Activated CD8-positive, alpha-beta T cell treated with anti-CD3 and anti-CD28 coated beads for 36 hours (primary cell): ENCODE measurements at regions not wholly inside any gene's neighbourhood (a gene's known extent, or its start where the extent isn't known, plus 50 kb on each side); places are given as distances from the start of the nearest gene placed in this dataset.

ENCODE experiments used
- ATAC-seq: fragments of 200-7000 bp; cut with Tn5 transposase; one replicate; pipeline ENCODE4 v1.10.0; 2021; ENCODE audit warnings: mild to moderate bottlenecking, moderate library complexity
- CTCF ChIA-PET: fragments of 350-600 bp; sonication (Branson Sonifier 250); formaldehyde crosslinking; loops from one replicate; lab custom pipeline; 2021; ENCODE audit warnings: antibody characterized with exemption; lab: Charles Lee
- POLR2A ChIA-PET: fragments of 350-600 bp; sonication (Branson Sonifier 250); formaldehyde crosslinking; loops from one replicate; lab custom pipeline; 2021; ENCODE audit warnings: antibody characterized with exemption; lab: Charles Lee
- DNase-seq: peaks from one replicate; pipeline ENCODE4 v3.0.0-alpha.2; 2020
- H3K27ac Mint-ChIP-seq: one replicate; pipeline ENCODE4 v1.8.0; 2021; ENCODE audit warnings: mild to moderate bottlenecking, mixed read lengths
- H3K27me3 Mint-ChIP-seq: one replicate; pipeline ENCODE4 v1.8.0; 2021; ENCODE audit warnings: mixed read lengths
- H3K36me3 Mint-ChIP-seq: one replicate; pipeline ENCODE4 v1.8.0; 2021; ENCODE audit warnings: low read depth, mixed read lengths
- H3K4me1 Mint-ChIP-seq: one replicate; pipeline ENCODE4 v1.8.0; 2021; ENCODE audit warnings: low read depth, mixed read lengths
- H3K4me3 Mint-ChIP-seq: one replicate; pipeline ENCODE4 v1.8.0; 2021; ENCODE audit warnings: mild to moderate bottlenecking, moderate library complexity, mixed read lengths
- H3K9me3 Mint-ChIP-seq: one replicate; pipeline ENCODE4 v1.8.0; 2021; ENCODE audit warnings: mixed read lengths
- intact Hi-C: fragments of 100-400 bp; cut with micrococcal nuclease; formaldehyde crosslinking; loops from one replicate; pipeline ENCODE4 v1.10.0; 2022
- TF ChIP-seq, protein P1 (sequence below): fragments of 200-600 bp; IDR thresholded peaks from one replicate; pipeline ENCODE4 v1.8.0; 2022; ENCODE audit warnings: antibody characterized with exemption, mild to moderate bottlenecking

DNA sequence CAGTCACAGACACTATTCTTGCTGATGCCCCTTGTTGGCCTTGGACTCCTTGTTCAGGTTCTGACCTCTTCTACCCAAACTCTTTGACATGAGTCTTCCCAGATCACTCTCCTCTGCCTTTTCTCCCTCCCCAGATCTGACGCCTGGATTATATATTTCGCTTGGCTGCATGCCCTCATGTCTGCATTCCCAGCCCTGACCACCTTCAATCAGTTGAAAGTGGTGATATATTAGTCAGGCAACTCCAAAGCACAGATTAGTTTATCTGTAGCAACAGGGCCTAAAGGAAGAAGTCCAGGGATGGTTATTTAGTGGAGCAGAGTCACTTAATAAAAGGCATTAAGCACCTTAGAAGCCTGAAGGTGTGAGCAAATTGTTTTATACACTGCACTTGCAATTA, 110.0 kb upstream of the GUCA2B start:
- no peaks in the 10 kb centered on the region for H3K27me3 Mint-ChIP-seq
- intact Hi-C loops = no loop called here
- TF ChIP-seq, protein P1, sequence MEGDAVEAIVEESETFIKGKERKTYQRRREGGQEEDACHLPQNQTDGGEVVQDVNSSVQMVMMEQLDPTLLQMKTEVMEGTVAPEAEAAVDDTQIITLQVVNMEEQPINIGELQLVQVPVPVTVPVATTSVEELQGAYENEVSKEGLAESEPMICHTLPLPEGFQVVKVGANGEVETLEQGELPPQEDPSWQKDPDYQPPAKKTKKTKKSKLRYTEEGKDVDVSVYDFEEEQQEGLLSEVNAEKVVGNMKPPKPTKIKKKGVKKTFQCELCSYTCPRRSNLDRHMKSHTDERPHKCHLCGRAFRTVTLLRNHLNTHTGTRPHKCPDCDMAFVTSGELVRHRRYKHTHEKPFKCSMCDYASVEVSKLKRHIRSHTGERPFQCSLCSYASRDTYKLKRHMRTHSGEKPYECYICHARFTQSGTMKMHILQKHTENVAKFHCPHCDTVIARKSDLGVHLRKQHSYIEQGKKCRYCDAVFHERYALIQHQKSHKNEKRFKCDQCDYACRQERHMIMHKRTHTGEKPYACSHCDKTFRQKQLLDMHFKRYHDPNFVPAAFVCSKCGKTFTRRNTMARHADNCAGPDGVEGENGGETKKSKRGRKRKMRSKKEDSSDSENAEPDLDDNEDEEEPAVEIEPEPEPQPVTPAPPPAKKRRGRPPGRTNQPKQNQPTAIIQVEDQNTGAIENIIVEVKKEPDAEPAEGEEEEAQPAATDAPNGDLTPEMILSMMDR = no peak
- H3K9me3 Mint-ChIP-seq = no peaks in the 10 kb centered on the region
- H3K27ac Mint-ChIP-seq = no peak overlapping the region
- no peak overlapping the region for H3K4me3 Mint-ChIP-seq
- ChIA-PET POLR2A (no interaction called here), CTCF (no interaction called here)
- no peaks in the 10 kb centered on the region for H3K4me1 Mint-ChIP-seq
- no peak for ATAC-seq
- no peaks in the 10 kb centered on the region for H3K36me3 Mint-ChIP-seq
- no peak for DNase-seq

DNA sequence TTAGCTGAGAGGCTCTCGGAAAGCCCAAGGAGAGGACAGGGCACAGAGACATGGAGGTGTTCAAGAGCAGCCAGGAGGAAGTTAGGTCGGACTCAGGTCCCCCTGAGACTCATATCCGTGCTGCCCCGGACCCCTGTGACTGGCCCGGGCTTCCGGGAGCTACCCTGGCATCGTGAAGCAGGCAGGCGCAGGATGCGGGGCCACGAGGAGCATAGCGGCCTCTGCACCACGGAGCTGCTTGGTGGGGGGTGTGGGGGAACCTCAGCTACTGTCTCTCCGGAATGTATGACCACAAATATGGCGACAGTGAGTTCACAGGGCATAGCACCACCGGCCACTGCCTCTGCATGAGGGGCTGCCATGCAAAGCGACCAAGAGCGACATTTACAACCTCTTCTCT, 112.2 kb upstream of the GUCA2B start:
- CTCF ChIA-PET = no interaction called here
- H3K36me3 Mint-ChIP-seq = no peaks in the 10 kb centered on the region
- POLR2A ChIA-PET = no interaction called here

DNA sequence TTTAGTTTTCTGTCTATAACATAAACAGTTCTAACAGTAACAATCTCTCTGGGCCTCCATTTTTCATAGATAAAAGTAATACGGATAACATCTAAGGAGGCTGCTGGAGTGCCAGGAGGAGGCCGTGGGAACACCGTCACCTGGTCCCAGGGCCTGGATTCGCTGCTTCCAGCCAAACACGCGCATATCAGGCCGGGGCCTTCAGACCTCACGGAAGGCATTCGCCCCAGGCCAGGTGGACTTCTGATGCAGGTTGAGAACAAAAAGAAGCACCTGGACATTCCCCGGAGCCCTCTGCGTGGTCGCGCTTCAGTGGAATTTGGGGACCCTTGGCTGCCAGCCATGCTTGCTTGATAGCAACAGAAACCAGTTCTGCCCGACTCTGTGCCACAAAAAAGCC, 113.1 kb upstream of the GUCA2B start:
- POLR2A ChIA-PET = no interaction called here
- no peaks in the 10 kb centered on the region for H3K36me3 Mint-ChIP-seq
- H3K27me3 Mint-ChIP-seq = no peaks in the 10 kb centered on the region
- DNase-seq (no peak), ATAC-seq (no peak)
- no peaks in the 10 kb centered on the region for H3K4me1 Mint-ChIP-seq
- TF ChIP-seq, protein P1 = no peak
- intact Hi-C loops = no loop called here
- H3K27ac Mint-ChIP-seq = no peak overlapping the region
- H3K9me3 Mint-ChIP-seq = no peaks in the 10 kb centered on the region
- no peak overlapping the region for H3K4me3 Mint-ChIP-seq
- CTCF ChIA-PET = no interaction called here

More for the DNA sequence above, 112.2 kb upstream of the GUCA2B start:
- Mint-ChIP-seq H3K27ac (no peak overlapping the region), H3K27me3 (no peaks in the 10 kb centered on the region), H3K9me3 (no peaks in the 10 kb centered on the region), H3K4me3 (no peak overlapping the region), H3K4me1 (no peaks in the 10 kb centered on the region)
- intact Hi-C loops = no loop called here
- ATAC-seq (no peak), DNase-seq (no peak)
- TF ChIP-seq, protein P1 = no peak

DNA sequence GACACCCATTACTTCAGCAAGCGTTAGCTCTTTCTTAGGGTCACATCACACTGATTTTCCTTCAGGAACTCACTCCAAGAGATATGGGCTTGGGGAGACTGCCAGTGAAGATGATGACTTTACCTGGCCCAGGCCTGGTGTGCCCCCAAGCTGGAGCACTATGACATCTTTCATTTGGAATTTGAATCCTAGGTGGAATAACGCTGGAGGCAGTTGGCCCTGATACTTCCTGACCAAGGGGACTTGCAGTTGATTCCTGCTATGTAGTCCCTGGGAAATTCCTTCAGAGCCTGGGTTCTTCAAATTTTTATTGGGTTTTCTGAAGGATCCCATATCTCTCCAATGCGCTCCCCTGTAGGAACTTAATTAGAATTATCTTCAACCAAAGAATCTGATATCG, 114.9 kb upstream of the GUCA2B start:
- Mint-ChIP-seq H3K36me3 (no peaks in the 10 kb centered on the region), H3K27me3 (no peaks in the 10 kb centered on the region), H3K9me3 (no peaks in the 10 kb centered on the region), H3K4me1 (peaks cover 9% of the 10 kb centered on the region), H3K27ac (no peak overlapping the region), H3K4me3 (no peak overlapping the region)
- ChIA-PET CTCF (interaction anchor here (1.1 kb wide), 1 partner anchor 135 kb away, joined by 3 read pairs; no protein-coding TSS in a partner anchor), POLR2A (no interaction called here)
- ATAC-seq = no peak
- DNase-seq = no peak
- intact Hi-C loops = loop anchor here (10.0 kb wide), 2 partner anchors 123 to 223 kb away; partner anchors contain the start of gene HIVEP3
- TF ChIP-seq, protein P1 = no peak

DNA sequence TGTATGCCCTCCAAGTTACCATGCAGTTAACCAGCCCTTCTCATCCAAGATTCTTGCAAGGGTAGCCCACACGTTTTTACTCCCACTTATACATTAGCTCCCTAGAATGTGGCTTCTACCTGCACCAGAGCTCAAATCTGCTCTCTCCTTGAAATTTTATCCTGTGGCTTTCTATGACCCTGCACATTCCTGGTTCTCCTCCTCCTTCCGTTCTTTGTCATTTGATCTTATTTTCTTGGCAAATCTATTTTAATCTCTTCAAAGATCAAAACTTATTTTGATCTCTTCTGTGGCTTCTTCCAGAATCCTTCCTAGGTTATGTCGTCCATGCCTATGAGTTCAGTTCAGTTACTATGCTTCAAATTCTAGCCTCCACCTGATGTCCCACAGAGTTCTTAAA, 115.6 kb upstream of the GUCA2B start:
- TF ChIP-seq, protein P1 = no peak
- H3K9me3 Mint-ChIP-seq = no peaks in the 10 kb centered on the region
- no peaks in the 10 kb centered on the region for H3K36me3 Mint-ChIP-seq
- H3K4me3 Mint-ChIP-seq = no peak overlapping the region
- CTCF ChIA-PET = interaction anchor here (1.1 kb wide), 1 partner anchor 136 kb away, joined by 3 read pairs; no protein-coding TSS in a partner anchor
- ATAC-seq = no peak
- no peak overlapping the region for H3K27ac Mint-ChIP-seq
- DNase-seq = no peak
- H3K4me1 Mint-ChIP-seq = peaks cover 15% of the 10 kb centered on the region
- POLR2A ChIA-PET = no interaction called here
- intact Hi-C loops = loop anchor here (10.0 kb wide), 2 partner anchors 123 to 223 kb away; partner anchors contain the start of gene HIVEP3
- no peaks in the 10 kb centered on the region for H3K27me3 Mint-ChIP-seq
